NB4 (cell line): ENCODE measurements at regions not wholly inside any gene's neighbourhood (a gene's known extent, or its start where the extent isn't known, plus 50 kb on each side); places are given as distances from the start of the nearest gene placed in this dataset.

ENCODE experiments used
- CTCF ChIP-seq: IDR thresholded peaks from one replicate; pipeline ENCODE4 v1.5.1; 2012; ENCODE audit warnings: low read depth, low read length
- MAX ChIP-seq: IDR thresholded peaks from 2 replicates; pipeline ENCODE4 v1.6.1; 2011; ENCODE audit warnings: low read depth, low read length
- POLR2A ChIP-seq: IDR thresholded peaks from 2 replicates; pipeline ENCODE4 v1.6.1; 2011; ENCODE audit warnings: mild to moderate bottlenecking; ENCODE audit not compliant: insufficient read length; ENCODE audit errors: extremely low read depth

- TF ChIP-seq CTCF (no peak), POLR2A (no peak), MAX (no peak)
Measured at GRCh38 chr4:184949020-184949419, 69.3 kb upstream of the HELT start.
